ENCODE measurements at regions not wholly inside any gene's neighbourhood (a gene's known extent, or its start where the extent isn't known, plus 50 kb on each side); places are given as distances from the start of the nearest gene placed in this dataset.

DNA sequence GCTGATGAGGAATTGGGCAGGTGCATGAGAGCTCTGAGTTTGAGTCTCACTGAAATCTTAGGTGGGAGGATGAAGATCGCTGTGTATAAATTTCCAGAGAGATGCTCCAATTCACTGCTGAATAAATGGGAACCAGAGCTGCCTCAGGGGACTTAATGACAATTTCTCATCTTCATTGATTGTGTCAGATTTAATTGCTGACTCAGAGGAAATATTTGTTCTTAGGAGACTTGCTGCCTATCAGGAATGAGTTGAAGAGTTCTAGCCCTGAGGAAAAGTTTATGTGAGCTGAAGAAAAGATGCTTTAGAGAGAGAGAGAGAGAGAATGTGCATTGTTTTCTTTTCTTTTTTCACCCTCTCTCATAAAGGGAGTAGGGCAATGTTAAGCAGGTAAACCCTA, 827.5 kb upstream of the WWC1 start:
- Histone ChIP-seq H3K27me3 (ENCODE audit: control insufficient read depth in 2 of 2, insufficient read depth in 2 of 2, low read length in 2 of 2) (no peaks in the 10 kb centered on the region), H2AFZ (ENCODE audit: low read depth, low read length) (no peak overlapping the region), H3K9ac (replicated peaks; ENCODE audit: extremely low read depth, insufficient read depth, low read length) (no peak overlapping the region), H3K9me3 (replicated peaks; ENCODE audit: control insufficient read depth, insufficient read depth, low read length) (peaks cover 2% of the 10 kb centered on the region), H3K4me3 (replicated peaks in 1 of 3; ENCODE audit: insufficient read depth in 1 of 3, low read depth in 1 of 3, low read length in 3 of 3) (no peak overlapping the region), H3K27ac (ENCODE audit: insufficient read depth, low read depth, low read length) (no peak overlapping the region), H3K4me2 (ENCODE audit: insufficient read depth, low read length) (no peak overlapping the region), H3K4me1 (ENCODE audit: control insufficient read depth, extremely low read depth, insufficient read depth, low read length) (no peaks in the 10 kb centered on the region), H3K79me2 (ENCODE audit: control insufficient read depth, insufficient read depth, low read length) (no peaks in the 10 kb centered on the region), H3K9me1 (replicated peaks; ENCODE audit: control insufficient read depth, extremely low read depth, insufficient read depth, low read length) (no peaks in the 10 kb centered on the region), H4K20me1 (replicated peaks; ENCODE audit: control insufficient read depth, extremely low read depth, insufficient read depth, low read length) (no peaks in the 10 kb centered on the region), H3K36me3 (ENCODE audit: control insufficient read depth in 2 of 2, extremely low read depth in 1 of 2, insufficient read depth in 2 of 2, low read length in 2 of 2) (no peaks in the 10 kb centered on the region)
- dilution Hi-C loops (cut with MboI; ENCODE audit: extremely low pct_ligation_motif_present, low sequenced_read_pairs) (no loop called here), intact Hi-C loops (cut with micrococcal nuclease) (no loop called here)
- no TSS peak for BruUV-seq (replicated peaks)
- POLR2A ChIA-PET = no interaction called here
- TF ChIP-seq FOS (IDR thresholded peaks at IDR 0.05; ENCODE audit: borderline replicate concordance, insufficient read depth, low read length) (no peak), EZH2 (IDR thresholded peaks at IDR 0.05; ENCODE audit: borderline replicate concordance, low read depth, low read length, severe bottlenecking) (no peak), POLR2A (IDR thresholded peaks at IDR 0.05; ENCODE audit: low read depth, low read length) (no peak), MYC (IDR thresholded peaks at IDR 0.05; ENCODE audit: low read depth, low read length) (no peak), JUN (IDR thresholded peaks at IDR 0.05; ENCODE audit: borderline replicate concordance, insufficient read depth, insufficient read length, low read depth) (no peak), GATA2 (IDR thresholded peaks at IDR 0.05; ENCODE audit: insufficient read depth, insufficient read length, low read depth, low read length) (no peak), POLR2AphosphoS5 (IDR thresholded peaks at IDR 0.05; ENCODE audit: insufficient read depth, low read depth, low read length) (no peak)
- TF ChIP-seq, protein P1, sequence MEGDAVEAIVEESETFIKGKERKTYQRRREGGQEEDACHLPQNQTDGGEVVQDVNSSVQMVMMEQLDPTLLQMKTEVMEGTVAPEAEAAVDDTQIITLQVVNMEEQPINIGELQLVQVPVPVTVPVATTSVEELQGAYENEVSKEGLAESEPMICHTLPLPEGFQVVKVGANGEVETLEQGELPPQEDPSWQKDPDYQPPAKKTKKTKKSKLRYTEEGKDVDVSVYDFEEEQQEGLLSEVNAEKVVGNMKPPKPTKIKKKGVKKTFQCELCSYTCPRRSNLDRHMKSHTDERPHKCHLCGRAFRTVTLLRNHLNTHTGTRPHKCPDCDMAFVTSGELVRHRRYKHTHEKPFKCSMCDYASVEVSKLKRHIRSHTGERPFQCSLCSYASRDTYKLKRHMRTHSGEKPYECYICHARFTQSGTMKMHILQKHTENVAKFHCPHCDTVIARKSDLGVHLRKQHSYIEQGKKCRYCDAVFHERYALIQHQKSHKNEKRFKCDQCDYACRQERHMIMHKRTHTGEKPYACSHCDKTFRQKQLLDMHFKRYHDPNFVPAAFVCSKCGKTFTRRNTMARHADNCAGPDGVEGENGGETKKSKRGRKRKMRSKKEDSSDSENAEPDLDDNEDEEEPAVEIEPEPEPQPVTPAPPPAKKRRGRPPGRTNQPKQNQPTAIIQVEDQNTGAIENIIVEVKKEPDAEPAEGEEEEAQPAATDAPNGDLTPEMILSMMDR (IDR thresholded peaks at IDR 0.05; ENCODE audit: extremely low read depth in 1 of 2, insufficient read depth in 1 of 2, low read depth in 1 of 2, low read length in 2 of 2) = no peak
- TF ChIP-seq, protein P2, sequence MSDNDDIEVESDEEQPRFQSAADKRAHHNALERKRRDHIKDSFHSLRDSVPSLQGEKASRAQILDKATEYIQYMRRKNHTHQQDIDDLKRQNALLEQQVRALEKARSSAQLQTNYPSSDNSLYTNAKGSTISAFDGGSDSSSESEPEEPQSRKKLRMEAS (IDR thresholded peaks at IDR 0.05; ENCODE audit: insufficient read depth, insufficient read length) = no peak
- CTCF ChIA-PET = no interaction called here
- FAIRE-seq (no peak), DNase-seq (ENCODE audit: low read depth, low spot score) (no peak)

Data from endothelial cell of umbilical vein (primary cell).